Duodenal mucosa (tissue), 2 donors: ENCODE measurements at regions not wholly inside any gene's neighbourhood (a gene's known extent, or its start where the extent isn't known, plus 50 kb on each side); places are given as distances from the start of the nearest gene placed in this dataset.
"Not testable (repeated sequence)": the region's sequence is repeated elsewhere in the genome, so short reads cannot be mapped to it uniquely, and the experiment has no call there.

Experiments used
- H3K27ac ChIP-seq: one replicate; pipeline ENCODE4 v1.7.0; 2013; ENCODE audit warnings: low read depth, low read length
- H3K27me3 ChIP-seq, 2 donors: one replicate each; pipeline ENCODE4 v1.7.0; 2013; ENCODE audit warnings: low read length in 2 of 2, control low read depth in 1 of 2; ENCODE audit not compliant: insufficient read depth in 2 of 2, control insufficient read depth in 1 of 2
- H3K36me3 ChIP-seq, 2 donors: one replicate each; pipeline ENCODE4 v1.7.0; 2013; ENCODE audit warnings: low read length in 2 of 2, control low read depth in 1 of 2; ENCODE audit not compliant: insufficient read depth in 2 of 2, control insufficient read depth in 1 of 2
- H3K4me1 ChIP-seq, 2 donors: one replicate each; pipeline ENCODE4 v1.7.0; 2013; ENCODE audit warnings: low read length in 2 of 2, control low read depth in 1 of 2; ENCODE audit not compliant: insufficient read depth in 2 of 2, control insufficient read depth in 1 of 2
- H3K4me3 ChIP-seq, 2 donors: one replicate each; pipeline ENCODE4 v1.7.0; 2013; ENCODE audit warnings: low read length in 2 of 2, low read depth in 1 of 2
- H3K9ac ChIP-seq, 2 donors: one replicate each; pipeline ENCODE4 v1.7.0; 2013; ENCODE audit warnings: low read length in 2 of 2, low read depth in 1 of 2
- H3K9me3 ChIP-seq, 2 donors: one replicate each; pipeline ENCODE4 v1.7.0; 2013; ENCODE audit warnings: low read length in 2 of 2, control low read depth in 1 of 2; ENCODE audit not compliant: control insufficient read depth in 1 of 2

DNA sequence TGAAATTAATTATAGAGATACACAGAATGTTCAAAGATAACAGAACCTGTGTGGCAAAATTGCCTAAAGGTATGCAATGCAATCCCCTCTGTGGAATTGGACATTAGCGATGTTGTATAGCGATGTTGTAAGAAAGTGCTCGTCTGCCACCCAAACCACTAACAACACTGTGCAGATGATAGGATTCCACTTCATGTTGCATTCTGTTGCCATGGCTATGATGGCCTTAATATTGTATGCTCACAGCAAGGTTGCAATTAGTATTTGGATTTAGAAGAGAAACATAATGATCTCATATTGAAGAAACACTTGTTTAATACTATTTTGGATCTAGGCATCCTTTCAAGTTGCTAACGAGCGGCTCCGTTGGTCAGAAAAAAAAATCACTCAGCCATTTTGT, 260.3 kb downstream of the BCAT1 start:
- Histone ChIP-seq H3K9me3 (no peaks in the 10 kb centered on the region), H3K36me3 (no peaks in the 10 kb centered on the region), H3K27ac (no peak overlapping the region), H3K27me3 (no peaks in the 10 kb centered on the region), H3K4me3 (no peak overlapping the region), H3K9ac (no peak overlapping the region), H3K4me1 (no peaks in the 10 kb centered on the region)

GRCh38 chr12:24681570-24681969, 267.3 kb downstream of the BCAT1 start:
- Histone ChIP-seq H3K36me3 (no peaks in the 10 kb centered on the region), H3K4me1 (no peaks in the 10 kb centered on the region), H3K27me3 (no peaks in the 10 kb centered on the region), H3K4me3 (no peak overlapping the region), H3K9ac (no peak overlapping the region), H3K27ac (no peak overlapping the region), H3K9me3 (no peaks in the 10 kb centered on the region)

- Histone ChIP-seq H3K27me3 (no peaks in the 10 kb centered on the region), H3K27ac (no peak overlapping the region)
These were observed 269.8 kb downstream of the BCAT1 start for GRCh38 chr12:24679126-24679525.

DNA sequence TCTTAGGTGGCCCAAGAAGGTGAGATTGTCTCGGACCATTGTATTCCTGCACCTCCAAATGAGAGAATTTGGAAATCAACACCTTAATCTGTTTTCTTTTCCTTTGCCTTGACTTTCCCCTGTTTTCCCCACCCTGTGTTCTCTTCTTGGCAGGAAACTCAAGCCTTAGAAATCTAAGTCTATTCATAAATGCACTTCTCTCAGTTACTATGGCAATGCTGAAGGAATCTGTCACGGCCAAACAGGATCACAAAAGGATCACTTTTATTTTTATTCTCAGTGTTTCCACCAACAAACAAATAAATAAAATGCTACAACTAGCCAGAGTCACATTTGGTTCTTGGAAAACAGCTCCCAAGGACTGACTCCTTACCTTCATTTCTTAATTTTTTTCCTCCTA, 270.5 kb downstream of the BCAT1 start:
- no peaks in the 10 kb centered on the region for H3K4me1 ChIP-seq
- no peak overlapping the region for H3K9ac ChIP-seq
- H3K27me3 ChIP-seq: no peaks in the 10 kb centered on the region
- H3K4me3 ChIP-seq: no peak overlapping the region
- H3K9me3 ChIP-seq: no peaks in the 10 kb centered on the region
- H3K36me3 ChIP-seq: no peaks in the 10 kb centered on the region
- no peak overlapping the region for H3K27ac ChIP-seq

More at GRCh38 chr12:24679126-24679525, 269.8 kb downstream of the BCAT1 start:
- Histone ChIP-seq H3K4me1 (no peaks in the 10 kb centered on the region), H3K36me3 (no peaks in the 10 kb centered on the region), H3K4me3 (no peak overlapping the region), H3K9ac (no peak overlapping the region), H3K9me3 (no peaks in the 10 kb centered on the region)

DNA sequence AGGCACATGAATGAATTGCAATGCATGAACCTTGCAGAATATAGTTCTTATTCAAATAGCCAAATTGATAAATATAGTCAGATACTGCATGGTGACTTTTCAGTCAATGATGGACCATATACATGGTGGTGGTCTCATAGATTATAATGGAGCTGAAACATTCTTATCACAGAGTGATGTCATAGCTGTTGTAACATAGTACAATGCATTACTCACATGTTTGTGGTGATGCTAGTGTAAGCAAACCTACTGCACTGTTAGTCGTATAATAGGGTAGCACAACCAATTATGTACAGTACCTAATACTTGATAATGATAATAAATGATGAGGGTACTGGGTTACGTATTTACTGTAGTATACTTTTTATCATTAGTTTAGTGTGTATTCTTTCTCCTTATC, 280.3 kb downstream of the BCAT1 start:
- Histone ChIP-seq H3K27me3 (no peaks in the 10 kb centered on the region), H3K9me3 (no peaks in the 10 kb centered on the region), H3K9ac (no peak overlapping the region), H3K27ac (no peak overlapping the region), H3K4me1 (no peaks in the 10 kb centered on the region), H3K4me3 (no peak overlapping the region), H3K36me3 (no peaks in the 10 kb centered on the region)

GRCh38 chr12:24664161-24664880, 284.6 kb downstream of the BCAT1 start:
- Histone ChIP-seq H3K9ac (no peak overlapping the region), H3K36me3 (no peaks in the 10 kb centered on the region), H3K9me3 (no peaks in the 10 kb centered on the region), H3K4me3 (no peak overlapping the region), H3K27me3 (no peaks in the 10 kb centered on the region), H3K27ac (no peak overlapping the region), H3K4me1 (no peaks in the 10 kb centered on the region)

DNA sequence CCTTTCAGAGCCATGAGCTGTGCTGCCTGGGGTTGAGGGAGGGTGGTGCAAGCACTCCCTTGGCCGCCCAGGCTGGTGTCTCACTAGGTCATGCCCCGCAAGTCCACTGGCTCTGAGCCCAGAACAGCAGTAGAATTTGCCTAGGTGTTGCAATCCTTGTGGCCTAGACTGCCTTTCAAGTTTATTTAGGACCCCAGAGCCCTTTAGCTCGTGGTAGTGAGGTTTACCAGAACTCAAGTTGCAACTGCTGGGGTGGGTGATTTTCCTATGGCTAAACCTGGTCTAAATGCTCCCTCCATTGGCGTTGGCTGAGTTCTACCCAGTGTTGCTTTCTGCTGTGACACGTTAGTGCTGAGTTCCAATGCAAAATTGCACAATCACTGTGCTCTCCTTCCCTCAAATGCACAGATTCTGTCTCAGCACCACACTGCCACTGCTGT, 287.2 kb downstream of the BCAT1 start:
- Histone ChIP-seq H3K9ac (no peak overlapping the region), H3K27ac (no peak overlapping the region), H3K36me3 (no peaks in the 10 kb centered on the region), H3K4me3 (no peak overlapping the region), H3K27me3 (no peaks in the 10 kb centered on the region), H3K9me3 (no peaks in the 10 kb centered on the region), H3K4me1 (no peaks in the 10 kb centered on the region)

GRCh38 chr12:24659016-24659415, 289.9 kb downstream of the BCAT1 start:
- Histone ChIP-seq H3K9ac (no peak overlapping the region), H3K36me3 (no peaks in the 10 kb centered on the region), H3K4me3 (no peak overlapping the region)

GRCh38 chr12:24654344-24654743, 294.6 kb downstream of the BCAT1 start:
- H3K36me3 ChIP-seq, H3K4me3 ChIP-seq, H3K9me3 ChIP-seq, H3K4me1 ChIP-seq, H3K9ac ChIP-seq, H3K27me3 ChIP-seq, H3K27ac ChIP-seq: not testable (repeated sequence)

More at GRCh38 chr12:24659016-24659415, 289.9 kb downstream of the BCAT1 start:
- Histone ChIP-seq H3K9me3 (no peaks in the 10 kb centered on the region), H3K4me1 (no peaks in the 10 kb centered on the region), H3K27ac (no peak overlapping the region), H3K27me3 (no peaks in the 10 kb centered on the region)

DNA sequence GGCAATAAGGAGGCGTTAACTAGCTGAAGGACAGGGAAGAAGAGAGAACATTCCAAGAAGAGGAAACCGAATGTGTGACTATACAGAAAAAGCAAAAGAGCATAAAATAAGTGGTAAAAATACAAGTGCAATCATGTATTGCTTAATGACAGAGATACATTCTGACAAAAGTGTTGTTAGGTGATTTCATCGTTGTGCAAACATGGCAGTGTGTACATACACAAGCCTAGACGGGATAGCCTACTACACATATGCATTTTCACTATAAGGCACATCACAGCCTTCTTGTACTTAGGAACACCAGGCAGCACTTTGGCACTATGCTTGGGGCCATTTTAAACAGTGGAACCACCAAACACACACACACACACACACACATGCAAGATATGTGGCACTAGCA, 299.3 kb downstream of the BCAT1 start:
- Histone ChIP-seq H3K4me1 (no peaks in the 10 kb centered on the region), H3K9ac (no peak overlapping the region), H3K36me3 (no peaks in the 10 kb centered on the region), H3K9me3 (no peaks in the 10 kb centered on the region), H3K27me3 (no peaks in the 10 kb centered on the region), H3K4me3 (no peak overlapping the region), H3K27ac (no peak overlapping the region)
